Ovary (tissue), 7 donors: ENCODE measurements at regions not wholly inside any gene's neighbourhood (a gene's known extent, or its start where the extent isn't known, plus 50 kb on each side); places are given as distances from the start of the nearest gene placed in this dataset.

ENCODE experiments used
- DNase-seq, 5 donors: peaks; one replicate each; pipeline ENCODE4 v3.0.0-alpha.2; 2019 to 2020
- H3K27ac ChIP-seq, 2 donors: fragments of 200-600 bp; one replicate each; pipeline versions ENCODE4 v1.5.1 to v1.8.0; 2019 to 2022
- H3K27me3 ChIP-seq: fragments of 200-600 bp; one replicate; pipeline ENCODE4 v1.8.0; 2022
- H3K36me3 ChIP-seq: fragments of 200-600 bp; sonication (generic); one replicate; pipeline ENCODE4 v1.5.1; 2019
- H3K4me1 ChIP-seq: one replicate; pipeline ENCODE4 v1.8.1; 2013; ENCODE audit warnings: mild to moderate bottlenecking, moderate library complexity; ENCODE audit not compliant: insufficient read depth
- H3K4me3 ChIP-seq: fragments of 200-600 bp; sonication (generic); one replicate; pipeline ENCODE4 v1.5.1; 2017
- H3K9me3 ChIP-seq, 2 donors: fragments of 200-600 bp in 1 of 2; sonication (generic) in 1 of 2; one replicate each; pipeline versions ENCODE4 v1.5.1 to v1.8.1; 2013 to 2019; ENCODE audit warnings: mild to moderate bottlenecking in 1 of 2, moderate library complexity in 1 of 2
- CTCF ChIP-seq, 3 donors: fragments of 450-650 bp in 2 of 3; fragments of 200-600 bp in 1 of 3; IDR thresholded peaks; one replicate each; pipeline versions ENCODE4 v1.5.1 to v1.8.0; 2016 to 2022; ENCODE audit warnings: antibody characterized with exemption in 3 of 3, mild to moderate bottlenecking in 1 of 3
- EP300 ChIP-seq: sonication (generic); formaldehyde crosslinking; IDR thresholded peaks from one replicate; pipeline ENCODE4 v1.6.1; 2017; ENCODE audit warnings: antibody characterized with exemption
- POLR2A ChIP-seq: fragments of 450-650 bp; IDR thresholded peaks from one replicate; pipeline ENCODE4 v1.6.1; 2017; ENCODE audit warnings: antibody characterized with exemption, mild to moderate bottlenecking, moderate library complexity
- WGBS, 3 donors: extraction: QIAGEN DNeasy Blood & Tissue Kit in 1 of 3; methylation state at CpG; one replicate each; pipeline versions ENCODE4 v1.1.5 to v1.1.7; 2013 to 2017; 5-methylcytosine and 5-hydroxymethylcytosine counted together
- intact Hi-C, 4 donors: fragments of 100-400 bp; cut with DNase I; formaldehyde crosslinking; loops; one replicate each; pipeline versions ENCODE4 v1.11.0 to v1.15.1; 2022 to 2023
- donor health status: DM: no; HTN: no; CAD: no; lungs with moderate emphysema.
- donor health status: DM: no; HTN: no; CAD: no.
- donor health status: Bipolar disorder and iron deficiency.
- donor health status: DM: no; HTN: no; CAD: no.
- donor health status: DM: yes; HTN: yes; CAD: no.

GRCh38 chr6:98579079-98579478, 255.3 kb upstream of the POU3F2 start:
- H3K36me3 ChIP-seq = no peaks in the 10 kb centered on the region
- DNase-seq = no peak
- H3K27ac ChIP-seq = no peak overlapping the region
- 84 to 88% (median 87%) methylated on average over 1 of the region's 1 CpG for WGBS, 3 donors
- H3K4me3 ChIP-seq = no peak overlapping the region
- no peaks in the 10 kb centered on the region for H3K27me3 ChIP-seq
- no peak for TF ChIP-seq EP300
- no peak for TF ChIP-seq POLR2A
- no peak for TF ChIP-seq CTCF (IDR thresholded peaks at IDR 0.05)
- no peaks in the 10 kb centered on the region for H3K4me1 ChIP-seq
- intact Hi-C loops = no loop called here
- H3K9me3 ChIP-seq = no peaks in the 10 kb centered on the region

GRCh38 chr6:98579941-98580340, 254.4 kb upstream of the POU3F2 start:
- no peak overlapping the region for H3K27ac ChIP-seq
- intact Hi-C loops = no loop called here
- no peak for TF ChIP-seq EP300
- no peak for TF ChIP-seq POLR2A
- TF ChIP-seq CTCF (IDR thresholded peaks at IDR 0.05) = no peak
- H3K36me3 ChIP-seq = no peaks in the 10 kb centered on the region
- WGBS, 3 donors = 69 to 82% (median 75%) methylated on average over 1 of the region's 1 CpG
- H3K27me3 ChIP-seq = no peaks in the 10 kb centered on the region
- H3K4me3 ChIP-seq = no peak overlapping the region
- H3K9me3 ChIP-seq = no peaks in the 10 kb centered on the region
- no peak for DNase-seq
- H3K4me1 ChIP-seq = no peaks in the 10 kb centered on the region

- TF ChIP-seq EP300 = no peak
- no peak for TF ChIP-seq CTCF (IDR thresholded peaks at IDR 0.05)
- TF ChIP-seq POLR2A = no peak
- H3K4me1 ChIP-seq = no peaks in the 10 kb centered on the region
- H3K27me3 ChIP-seq = no peaks in the 10 kb centered on the region
- WGBS, 3 donors = 69 to 88% (median 72%) methylated on average over 1 of the region's 1 CpG
- H3K36me3 ChIP-seq = no peaks in the 10 kb centered on the region
- intact Hi-C loops = no loop called here
- no peak overlapping the region for H3K27ac ChIP-seq
- no peak overlapping the region for H3K4me3 ChIP-seq
- H3K9me3 ChIP-seq = no peaks in the 10 kb centered on the region
- no peak for DNase-seq
Observed at GRCh38 chr6:98581705-98582104, 252.7 kb upstream of the POU3F2 start.

GRCh38 chr6:98583506-98583905, 250.9 kb upstream of the POU3F2 start:
- Histone ChIP-seq H3K4me3 (no peak overlapping the region), H3K27me3 (no peaks in the 10 kb centered on the region), H3K36me3 (no peaks in the 10 kb centered on the region), H3K9me3 (no peaks in the 10 kb centered on the region), H3K4me1 (no peaks in the 10 kb centered on the region), H3K27ac (no peak overlapping the region)
- no peak for DNase-seq
- intact Hi-C loops = no loop called here
- no peak for TF ChIP-seq POLR2A
- TF ChIP-seq EP300 = no peak
- TF ChIP-seq CTCF (IDR thresholded peaks at IDR 0.05) = no peak
- WGBS, 3 donors = 41 to 50% (median 45%) methylated on average over 1 of the region's 1 CpG

GRCh38 chr6:98586163-98586562, 248.2 kb upstream of the POU3F2 start:
- H3K36me3 ChIP-seq = no peaks in the 10 kb centered on the region
- intact Hi-C loops = no loop called here
- no peak for TF ChIP-seq EP300
- TF ChIP-seq POLR2A = no peak
- no peak for TF ChIP-seq CTCF (IDR thresholded peaks at IDR 0.05)
- no peak overlapping the region for H3K4me3 ChIP-seq
- H3K27ac ChIP-seq = no peak overlapping the region
- H3K9me3 ChIP-seq = no peaks in the 10 kb centered on the region
- 0 to 59% (median 0%) methylated on average over 1 of the region's 1 CpG for WGBS, 3 donors
- DNase-seq = no peak
- no peaks in the 10 kb centered on the region for H3K27me3 ChIP-seq
- H3K4me1 ChIP-seq = no peaks in the 10 kb centered on the region
